ENCODE measurements at regions not wholly inside any gene's neighbourhood (a gene's known extent, or its start where the extent isn't known, plus 50 kb on each side); places are given as distances from the start of the nearest gene placed in this dataset.

DNA sequence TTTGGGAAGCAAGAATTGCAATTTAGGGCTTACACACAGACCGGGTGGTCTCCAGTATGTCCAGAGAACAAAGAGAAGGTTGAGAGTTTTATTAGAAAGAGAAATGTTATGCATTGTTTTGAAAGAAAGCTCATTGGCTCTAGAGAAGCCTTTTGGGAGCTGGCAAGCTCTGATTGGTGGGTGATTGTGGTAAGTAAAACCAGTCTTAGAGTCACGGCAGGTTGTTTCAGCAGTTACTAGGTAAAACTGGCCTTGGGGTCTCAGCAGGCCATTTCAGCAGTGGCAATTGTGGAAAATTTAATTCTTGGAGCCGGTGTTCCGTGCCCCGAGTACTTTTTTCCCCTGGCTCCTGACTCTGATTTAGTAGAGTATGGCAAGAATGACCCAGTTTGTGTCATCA, 78.1 kb downstream of the MRPL46 start:
- Histone ChIP-seq H3K4me1 (ENCODE audit: insufficient read depth, low read length, poor library complexity, severe bottlenecking) (peaks cover 15% of the 10 kb centered on the region), H2AFZ (ENCODE audit: low read length) (no peak overlapping the region), H3F3A (ENCODE audit: low read depth) (no peaks in the 10 kb centered on the region), H3K9me2 (replicated peaks; ENCODE audit: low read depth, low read length) (no peaks in the 10 kb centered on the region), H3K27me3 (ENCODE audit: insufficient read depth, low read length, poor library complexity, severe bottlenecking) (no peaks in the 10 kb centered on the region), H3K9ac (ENCODE audit: low read depth, low read length, poor library complexity, severe bottlenecking) (no peak overlapping the region), H4K20me1 (ENCODE audit: insufficient read depth, low read length, poor library complexity, severe bottlenecking) (no peaks in the 10 kb centered on the region), H3K4me3 (ENCODE audit: low read length, poor library complexity, severe bottlenecking) (no peak overlapping the region), H3K4me2 (ENCODE audit: low read depth, low read length, poor library complexity, severe bottlenecking) (no peak overlapping the region), H3K36me3 (ENCODE audit: insufficient read depth, low read length) (no peaks in the 10 kb centered on the region), H3K9me3 (ENCODE audit: insufficient read depth, low read depth, low read length) (no peaks in the 10 kb centered on the region), H3K79me2 (ENCODE audit: insufficient read depth, low read length) (no peaks in the 10 kb centered on the region)
- TF ChIP-seq, protein P1, sequence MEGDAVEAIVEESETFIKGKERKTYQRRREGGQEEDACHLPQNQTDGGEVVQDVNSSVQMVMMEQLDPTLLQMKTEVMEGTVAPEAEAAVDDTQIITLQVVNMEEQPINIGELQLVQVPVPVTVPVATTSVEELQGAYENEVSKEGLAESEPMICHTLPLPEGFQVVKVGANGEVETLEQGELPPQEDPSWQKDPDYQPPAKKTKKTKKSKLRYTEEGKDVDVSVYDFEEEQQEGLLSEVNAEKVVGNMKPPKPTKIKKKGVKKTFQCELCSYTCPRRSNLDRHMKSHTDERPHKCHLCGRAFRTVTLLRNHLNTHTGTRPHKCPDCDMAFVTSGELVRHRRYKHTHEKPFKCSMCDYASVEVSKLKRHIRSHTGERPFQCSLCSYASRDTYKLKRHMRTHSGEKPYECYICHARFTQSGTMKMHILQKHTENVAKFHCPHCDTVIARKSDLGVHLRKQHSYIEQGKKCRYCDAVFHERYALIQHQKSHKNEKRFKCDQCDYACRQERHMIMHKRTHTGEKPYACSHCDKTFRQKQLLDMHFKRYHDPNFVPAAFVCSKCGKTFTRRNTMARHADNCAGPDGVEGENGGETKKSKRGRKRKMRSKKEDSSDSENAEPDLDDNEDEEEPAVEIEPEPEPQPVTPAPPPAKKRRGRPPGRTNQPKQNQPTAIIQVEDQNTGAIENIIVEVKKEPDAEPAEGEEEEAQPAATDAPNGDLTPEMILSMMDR (conservative IDR thresholded peaks at IDR 0.05; ENCODE audit: low read length), result no peak
- TF ChIP-seq EZH2phosphoT487 (IDR thresholded peaks at IDR 0.05; ENCODE audit: borderline replicate concordance), result no peak

DNA sequence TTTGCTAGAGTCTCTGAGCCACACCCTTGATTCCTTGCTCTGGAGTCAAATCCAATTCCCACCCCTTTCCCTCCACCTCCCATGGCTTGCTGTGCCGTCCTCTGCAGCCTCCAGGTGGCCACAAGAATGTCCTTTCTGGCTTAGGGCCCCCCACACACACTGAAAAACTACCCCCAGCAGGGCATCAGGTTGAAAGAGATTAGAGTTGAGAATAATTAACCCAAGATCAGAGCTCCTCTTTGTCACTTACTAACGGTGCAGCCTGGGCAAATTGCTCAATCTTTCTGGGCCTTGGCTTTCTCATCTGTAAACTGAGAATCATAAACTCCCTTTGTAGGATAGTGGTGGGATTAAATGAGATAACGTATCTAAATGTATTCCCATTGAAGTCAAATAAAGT, 78.5 kb downstream of the MRPL46 start:
- no peaks in the 10 kb centered on the region for H3K27me3 ChIP-seq (ENCODE audit: insufficient read depth, low read length, poor library complexity, severe bottlenecking)
- no peaks in the 10 kb centered on the region for H3F3A ChIP-seq (ENCODE audit: low read depth)
- H3K79me2 ChIP-seq (ENCODE audit: insufficient read depth, low read length), result no peaks in the 10 kb centered on the region
- TF ChIP-seq, protein P1 (conservative IDR thresholded peaks at IDR 0.05; ENCODE audit: low read length), result no peak
- no peak for TF ChIP-seq EZH2phosphoT487 (IDR thresholded peaks at IDR 0.05; ENCODE audit: borderline replicate concordance)
- H3K9me3 ChIP-seq (ENCODE audit: insufficient read depth, low read depth, low read length), result no peaks in the 10 kb centered on the region
- H3K4me2 ChIP-seq (ENCODE audit: low read depth, low read length, poor library complexity, severe bottlenecking), result no peak overlapping the region
- no peak overlapping the region for H3K9ac ChIP-seq (ENCODE audit: low read depth, low read length, poor library complexity, severe bottlenecking)
- no peak overlapping the region for H2AFZ ChIP-seq (ENCODE audit: low read length)
- H3K9me2 ChIP-seq (replicated peaks; ENCODE audit: low read depth, low read length), result no peaks in the 10 kb centered on the region
- H3K36me3 ChIP-seq (ENCODE audit: insufficient read depth, low read length), result no peaks in the 10 kb centered on the region
- no peaks in the 10 kb centered on the region for H4K20me1 ChIP-seq (ENCODE audit: insufficient read depth, low read length, poor library complexity, severe bottlenecking)
- H3K4me1 ChIP-seq (ENCODE audit: insufficient read depth, low read length, poor library complexity, severe bottlenecking), result peaks cover 11% of the 10 kb centered on the region
- H3K4me3 ChIP-seq (ENCODE audit: low read length, poor library complexity, severe bottlenecking), result no peak overlapping the region

DNA sequence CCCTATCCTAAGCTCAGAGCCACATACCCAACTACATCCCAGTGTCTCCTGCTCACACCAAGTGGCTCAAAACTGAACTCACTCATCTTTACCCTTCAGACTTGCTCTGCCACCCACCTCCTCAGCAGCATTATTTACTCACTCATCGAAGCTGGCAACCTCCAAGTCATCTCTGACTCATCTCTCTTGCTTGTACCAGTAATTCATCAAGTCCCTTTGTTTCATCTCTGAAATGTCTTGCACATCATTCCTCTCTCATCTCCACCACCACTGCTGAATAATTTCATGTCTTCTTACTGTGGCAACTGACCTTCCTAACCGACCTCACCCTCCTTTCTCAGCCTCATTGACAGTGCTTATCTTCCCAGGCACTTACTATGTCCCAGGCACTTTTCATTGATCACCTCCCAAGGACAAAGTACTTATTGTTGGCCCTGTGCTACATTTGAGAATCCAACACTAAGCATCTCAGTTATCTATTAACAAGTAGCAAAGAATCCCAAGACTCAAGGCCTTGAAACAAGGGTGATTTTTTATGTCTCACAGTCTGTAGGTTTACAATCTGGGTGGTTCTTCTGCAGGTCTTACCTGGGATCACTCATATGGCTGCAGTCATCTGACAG, 82.0 kb downstream of the MRPL46 start:
- TF ChIP-seq, protein P1 (conservative IDR thresholded peaks at IDR 0.05; ENCODE audit: low read length), result no peak
- no peak for TF ChIP-seq EZH2phosphoT487 (IDR thresholded peaks at IDR 0.05; ENCODE audit: borderline replicate concordance)
- no peak overlapping the region for H3K4me3 ChIP-seq (ENCODE audit: low read length, poor library complexity, severe bottlenecking)
- no peaks in the 10 kb centered on the region for H3F3A ChIP-seq (ENCODE audit: low read depth)
- H3K9me3 ChIP-seq (ENCODE audit: insufficient read depth, low read depth, low read length), result no peaks in the 10 kb centered on the region
- H4K20me1 ChIP-seq (ENCODE audit: insufficient read depth, low read length, poor library complexity, severe bottlenecking), result no peaks in the 10 kb centered on the region
- H3K4me2 ChIP-seq (ENCODE audit: low read depth, low read length, poor library complexity, severe bottlenecking), result no peak overlapping the region
- no peaks in the 10 kb centered on the region for H3K79me2 ChIP-seq (ENCODE audit: insufficient read depth, low read length)
- H2AFZ ChIP-seq (ENCODE audit: low read length), result no peak overlapping the region
- H3K36me3 ChIP-seq (ENCODE audit: insufficient read depth, low read length), result no peaks in the 10 kb centered on the region
- H3K27me3 ChIP-seq (ENCODE audit: insufficient read depth, low read length, poor library complexity, severe bottlenecking), result no peaks in the 10 kb centered on the region
- no peaks in the 10 kb centered on the region for H3K9me2 ChIP-seq (replicated peaks; ENCODE audit: low read depth, low read length)
- no peaks in the 10 kb centered on the region for H3K4me1 ChIP-seq (ENCODE audit: insufficient read depth, low read length, poor library complexity, severe bottlenecking)
- H3K9ac ChIP-seq (ENCODE audit: low read depth, low read length, poor library complexity, severe bottlenecking), result no peak overlapping the region

Measured in Loucy (cell line).